Heart left ventricle (tissue), 13 donors: ENCODE measurements at regions not wholly inside any gene's neighbourhood (a gene's known extent, or its start where the extent isn't known, plus 50 kb on each side); places are given as distances from the start of the nearest gene placed in this dataset.

Experiments
- CTCF ChIP-seq, 12 donors: fragments of 200-600 bp; sonication (generic) in 4 of 12; IDR thresholded peaks; one replicate each; pipeline versions ENCODE4 v1.5.0 to v1.8.0; 2018 to 2022; ENCODE audit warnings: antibody characterized with exemption in 12 of 12, mild to moderate bottlenecking in 5 of 12
- POLR2A ChIP-seq, 2 donors: fragments of 450-650 bp; IDR thresholded peaks; one replicate each; pipeline ENCODE4 v1.6.1; 2017; ENCODE audit warnings: antibody characterized with exemption in 2 of 2, mild to moderate bottlenecking in 2 of 2, moderate library complexity in 2 of 2
- donor health status: ischemic (EF 13 %, LVEDD 7.1; RV severe dilation, severe dysfunction).
- donor health status: DM: no; HTN: yes; CAD: no.
- donor health status: DM: no; HTN: no; CAD: no.
- donor health status: ischemic (EF 25% LVEDD 6.9; RV normal size, moderate dysfunction).
- donor health status: ischemic (EF 25% LVEDD 5.7; RV mildly dilated, moderate dysfunction).
- donor health status: ischemic (EF 35%, LVEDD 5.7; RV mildly dilated, moderate dysfunction).
- donor health status: nonischemic (EF 11% LVEDD 7.7; RV severe dilation, severe dysfunction).
- donor health status: DM: yes; HTN: yes; CAD: no.
- donor health status: PGD.
- donor health status: ischemic (EF 29% LVEDD 5.4; RV normal size, mild dysfunction).
- donor health status: nonischemic (EF 23%, LVEDD 6.1; RV moderate dilation, normal function).

GRCh38 chr11:103566116-103566515 is 456.9 kb downstream of the DYNC2H1 start:
- TF ChIP-seq CTCF (IDR thresholded peaks at IDR 0.05): no peak
- TF ChIP-seq POLR2A (IDR thresholded peaks at IDR 0.05): no peak
